ENCODE measurements at regions not wholly inside any gene's neighbourhood (a gene's known extent, or its start where the extent isn't known, plus 50 kb on each side); places are given as distances from the start of the nearest gene placed in this dataset.
"Not testable (repeated sequence)": the region's sequence is repeated elsewhere in the genome, so short reads cannot be mapped to it uniquely, and the experiment has no call there.

DNA sequence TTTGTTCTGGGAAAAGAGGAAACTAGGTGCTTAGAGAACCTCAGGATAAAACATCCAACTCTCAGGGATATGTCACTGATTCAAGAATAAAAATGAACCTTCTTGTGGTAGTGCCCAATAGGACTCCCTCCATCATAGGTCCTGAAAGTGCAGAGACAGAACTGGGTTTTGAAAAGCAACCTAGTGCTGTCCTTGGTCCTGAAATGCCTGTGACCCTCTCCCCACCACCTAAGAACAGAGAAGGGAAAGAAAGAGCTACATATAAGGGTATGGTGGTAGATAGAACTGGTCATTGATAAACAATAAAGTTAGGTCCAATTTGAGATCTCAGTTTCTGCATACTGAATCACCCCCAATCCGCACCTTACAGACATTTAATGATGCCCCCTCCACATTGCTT, 953.3 kb downstream of the XPNPEP1 start:
- Mint-ChIP-seq H3K27me3 (no peaks in the 10 kb centered on the region), H3K27ac (ENCODE audit: low read depth) (no peak overlapping the region), H3K36me3 (ENCODE audit: insufficient read depth) (no peaks in the 10 kb centered on the region), H3K9me3 (peaks cover 20% of the 10 kb centered on the region), H3K4me1 (no peaks in the 10 kb centered on the region), H3K4me3 (no peak overlapping the region)
- DNase-seq (ENCODE audit: low spot score in 2 of 2) (no peak), ATAC-seq (replicated peaks; ENCODE audit: extremely low read depth, poor library complexity, severe bottlenecking) (no peak)

DNA sequence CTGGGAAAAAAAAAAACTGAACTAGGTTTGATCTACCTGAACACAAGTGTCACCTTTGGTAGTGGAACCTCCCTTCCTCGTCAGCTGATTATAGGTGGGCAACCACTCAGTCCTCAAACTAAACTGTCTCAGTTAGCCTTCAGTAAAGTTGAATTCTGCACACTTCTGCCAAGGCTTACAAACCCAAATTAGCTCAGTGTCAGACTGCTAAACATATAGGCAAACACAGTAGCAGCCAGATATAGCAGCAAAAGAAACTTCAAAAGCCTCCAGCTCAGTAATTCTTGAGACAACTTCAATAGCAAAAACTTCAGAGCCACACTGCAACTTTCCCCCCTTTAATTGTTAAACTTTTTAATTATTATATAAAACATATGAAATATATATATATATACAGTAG, 956.9 kb downstream of the XPNPEP1 start:
- no peak for ATAC-seq (replicated peaks; ENCODE audit: extremely low read depth, poor library complexity, severe bottlenecking)
- Mint-ChIP-seq H3K4me1 (no peaks in the 10 kb centered on the region), H3K36me3 (ENCODE audit: insufficient read depth) (no peaks in the 10 kb centered on the region), H3K27ac (ENCODE audit: low read depth) (no peak overlapping the region), H3K27me3 (no peaks in the 10 kb centered on the region), H3K9me3 (peaks cover 9% of the 10 kb centered on the region), H3K4me3 (no peak overlapping the region)
- DNase-seq (ENCODE audit: low spot score in 2 of 2), result no peak

GRCh38 chr10:108966005-108966404, 957.3 kb downstream of the XPNPEP1 start:
- ATAC-seq (replicated peaks; ENCODE audit: extremely low read depth, poor library complexity, severe bottlenecking) (no peak), DNase-seq (ENCODE audit: low spot score in 2 of 2) (no peak)
- Mint-ChIP-seq H3K9me3 (peaks cover 9% of the 10 kb centered on the region), H3K4me3 (no peak overlapping the region), H3K4me1 (no peaks in the 10 kb centered on the region), H3K27ac (ENCODE audit: low read depth) (no peak overlapping the region), H3K27me3 (no peaks in the 10 kb centered on the region), H3K36me3 (ENCODE audit: insufficient read depth) (no peaks in the 10 kb centered on the region)

GRCh38 chr10:108962172-108962571, 961.1 kb downstream of the XPNPEP1 start:
- no peak overlapping the region for H3K27ac Mint-ChIP-seq (ENCODE audit: low read depth)
- H3K4me3 Mint-ChIP-seq, result no peak overlapping the region
- no peaks in the 10 kb centered on the region for H3K4me1 Mint-ChIP-seq
- H3K36me3 Mint-ChIP-seq (ENCODE audit: insufficient read depth), result no peaks in the 10 kb centered on the region
- DNase-seq (ENCODE audit: low spot score in 2 of 2), result no peak
- ATAC-seq (replicated peaks; ENCODE audit: extremely low read depth, poor library complexity, severe bottlenecking), result no peak
- peaks cover 11% of the 10 kb centered on the region for H3K9me3 Mint-ChIP-seq
- H3K27me3 Mint-ChIP-seq, result no peaks in the 10 kb centered on the region

DNA sequence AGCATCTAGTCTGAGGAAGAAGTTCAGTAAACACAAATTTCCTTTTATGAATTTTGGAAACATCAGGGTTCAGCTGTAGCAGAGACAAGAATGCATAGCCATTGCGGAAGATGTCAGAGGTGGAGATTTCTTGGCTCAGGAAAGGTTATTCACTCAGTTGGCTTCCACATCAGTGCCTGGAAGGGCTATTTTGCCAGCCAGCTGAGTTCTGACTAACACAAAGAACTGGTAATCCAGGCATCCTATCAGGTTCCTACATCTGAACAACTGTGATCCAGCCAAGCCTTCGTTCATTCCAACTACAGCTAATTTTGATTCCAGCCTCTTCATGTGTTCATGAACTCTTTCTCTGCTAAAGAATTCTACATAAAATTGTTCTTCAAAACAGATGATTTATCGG, 965.6 kb downstream of the XPNPEP1 start:
- H3K27ac Mint-ChIP-seq (ENCODE audit: low read depth), result no peak overlapping the region

DNA sequence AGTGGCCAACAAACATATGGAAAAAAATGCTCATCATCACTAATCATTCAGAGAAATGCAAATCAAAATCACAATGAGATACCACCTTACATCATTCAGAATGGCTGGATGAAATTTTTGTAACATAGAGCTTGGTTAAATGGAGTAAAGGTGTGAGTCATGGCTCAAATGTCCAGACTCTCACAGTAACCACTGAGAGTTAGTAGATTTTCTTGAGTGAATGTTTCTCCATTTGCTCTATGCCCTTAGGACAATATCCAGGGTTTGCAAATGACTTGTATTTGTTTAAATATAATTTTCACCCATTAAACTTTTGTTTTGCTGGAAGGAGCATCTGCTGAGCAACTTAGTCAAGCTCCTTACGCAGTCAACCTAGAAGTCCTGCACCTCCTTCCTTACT, 967.2 kb downstream of the XPNPEP1 start:
- H3K4me1 Mint-ChIP-seq, result no peaks in the 10 kb centered on the region
- H3K9me3 Mint-ChIP-seq, result peaks cover 44% of the 10 kb centered on the region
- H3K36me3 Mint-ChIP-seq (ENCODE audit: insufficient read depth), result no peaks in the 10 kb centered on the region
- no peak overlapping the region for H3K4me3 Mint-ChIP-seq
- H3K27ac Mint-ChIP-seq (ENCODE audit: low read depth), result no peak overlapping the region
- no peaks in the 10 kb centered on the region for H3K27me3 Mint-ChIP-seq
- no peak for ATAC-seq (replicated peaks; ENCODE audit: extremely low read depth, poor library complexity, severe bottlenecking)
- DNase-seq (ENCODE audit: low spot score in 2 of 2), result no peak

More for the DNA sequence above, 965.6 kb downstream of the XPNPEP1 start:
- Mint-ChIP-seq H3K4me3 (no peak overlapping the region), H3K27me3 (no peaks in the 10 kb centered on the region), H3K9me3 (peaks cover 30% of the 10 kb centered on the region), H3K4me1 (no peaks in the 10 kb centered on the region), H3K36me3 (ENCODE audit: insufficient read depth) (no peaks in the 10 kb centered on the region)
- no peak for ATAC-seq (replicated peaks; ENCODE audit: extremely low read depth, poor library complexity, severe bottlenecking)
- no peak for DNase-seq (ENCODE audit: low spot score in 2 of 2)

- not testable (repeated sequence) for H3K27ac Mint-ChIP-seq (ENCODE audit: low read depth); ATAC-seq (replicated peaks; ENCODE audit: extremely low read depth, poor library complexity, severe bottlenecking); DNase-seq (ENCODE audit: low spot score in 2 of 2); H3K4me1 Mint-ChIP-seq; H3K27me3 Mint-ChIP-seq; H3K36me3 Mint-ChIP-seq (ENCODE audit: insufficient read depth); H3K4me3 Mint-ChIP-seq
- peaks cover 18% of the 10 kb centered on the region for H3K9me3 Mint-ChIP-seq
Observed at GRCh38 chr10:108920029-108920428, 1003.3 kb downstream of the XPNPEP1 start.

DNA sequence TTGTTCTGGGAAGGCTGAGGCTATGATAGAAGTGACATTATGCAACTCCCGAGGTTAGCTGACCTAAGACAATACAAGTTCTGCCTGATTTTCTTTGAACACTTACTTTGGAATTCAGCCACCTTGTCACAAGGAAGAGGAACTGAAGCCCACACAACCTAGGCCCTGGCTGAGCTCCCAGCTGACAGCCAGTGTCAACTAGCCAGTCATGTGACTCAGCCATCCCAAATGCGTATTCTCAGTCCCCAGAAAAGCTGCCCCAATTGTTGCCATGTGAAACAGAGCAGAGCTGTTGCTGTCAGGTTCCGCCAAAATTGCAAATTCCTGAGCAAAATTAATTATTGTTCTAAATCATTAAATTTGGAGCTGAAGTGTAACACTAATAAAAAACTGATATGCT, 1010.0 kb downstream of the XPNPEP1 start:
- no peaks in the 10 kb centered on the region for H3K36me3 Mint-ChIP-seq (ENCODE audit: insufficient read depth)
- H3K27ac Mint-ChIP-seq (ENCODE audit: low read depth), result no peak overlapping the region
- ATAC-seq (replicated peaks; ENCODE audit: extremely low read depth, poor library complexity, severe bottlenecking) (no peak), DNase-seq (ENCODE audit: low spot score in 2 of 2) (no peak)
- H3K4me3 Mint-ChIP-seq, result no peak overlapping the region
- H3K9me3 Mint-ChIP-seq, result no peaks in the 10 kb centered on the region
- H3K27me3 Mint-ChIP-seq, result no peaks in the 10 kb centered on the region
- H3K4me1 Mint-ChIP-seq, result no peaks in the 10 kb centered on the region

- ATAC-seq (replicated peaks; ENCODE audit: extremely low read depth, poor library complexity, severe bottlenecking), result no peak
- Mint-ChIP-seq H3K4me3 (no peak overlapping the region), H3K9me3 (peaks cover 5% of the 10 kb centered on the region), H3K27me3 (no peaks in the 10 kb centered on the region), H3K27ac (ENCODE audit: low read depth) (no peak overlapping the region), H3K36me3 (ENCODE audit: insufficient read depth) (no peaks in the 10 kb centered on the region), H3K4me1 (no peaks in the 10 kb centered on the region)
- no peak for DNase-seq (ENCODE audit: low spot score in 2 of 2)
Observed at GRCh38 chr10:108911814-108912541, 1011.3 kb downstream of the XPNPEP1 start.

- Mint-ChIP-seq H3K9me3 (peaks cover 15% of the 10 kb centered on the region), H3K4me1 (no peaks in the 10 kb centered on the region), H3K27me3 (no peaks in the 10 kb centered on the region), H3K4me3 (no peak overlapping the region), H3K27ac (ENCODE audit: low read depth) (no peak overlapping the region), H3K36me3 (ENCODE audit: insufficient read depth) (no peaks in the 10 kb centered on the region)
- ATAC-seq (replicated peaks; ENCODE audit: extremely low read depth, poor library complexity, severe bottlenecking) (no peak), DNase-seq (ENCODE audit: low spot score in 2 of 2) (no peak)
Observed at GRCh38 chr10:108908096-108908495, 1015.2 kb downstream of the XPNPEP1 start.

DNA sequence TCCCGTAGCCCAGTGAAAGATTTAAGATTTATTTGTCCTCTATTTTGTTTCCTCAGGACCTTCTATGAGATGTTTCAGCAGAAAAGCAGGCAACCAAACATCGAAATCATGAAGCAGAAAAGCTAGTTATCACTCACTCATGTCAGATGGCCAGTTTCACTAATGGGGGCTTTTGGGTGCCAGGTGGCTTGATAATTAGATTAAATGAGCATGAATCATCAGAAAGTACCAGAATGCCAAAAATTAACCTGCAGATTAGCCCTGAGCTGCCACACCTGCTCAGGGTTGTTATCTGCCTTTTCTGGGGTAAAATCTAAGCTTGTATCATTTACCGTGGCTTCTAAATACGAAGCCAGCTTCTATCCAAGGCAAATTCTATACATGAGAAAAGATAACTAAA, 1017.5 kb downstream of the XPNPEP1 start:
- H3K4me1 Mint-ChIP-seq, result no peaks in the 10 kb centered on the region
- ATAC-seq (replicated peaks; ENCODE audit: extremely low read depth, poor library complexity, severe bottlenecking) (no peak), DNase-seq (ENCODE audit: low spot score in 2 of 2) (no peak)
- peaks cover 22% of the 10 kb centered on the region for H3K9me3 Mint-ChIP-seq
- H3K27me3 Mint-ChIP-seq, result no peaks in the 10 kb centered on the region
- no peaks in the 10 kb centered on the region for H3K36me3 Mint-ChIP-seq (ENCODE audit: insufficient read depth)
- no peak overlapping the region for H3K27ac Mint-ChIP-seq (ENCODE audit: low read depth)
- H3K4me3 Mint-ChIP-seq, result no peak overlapping the region

DNA sequence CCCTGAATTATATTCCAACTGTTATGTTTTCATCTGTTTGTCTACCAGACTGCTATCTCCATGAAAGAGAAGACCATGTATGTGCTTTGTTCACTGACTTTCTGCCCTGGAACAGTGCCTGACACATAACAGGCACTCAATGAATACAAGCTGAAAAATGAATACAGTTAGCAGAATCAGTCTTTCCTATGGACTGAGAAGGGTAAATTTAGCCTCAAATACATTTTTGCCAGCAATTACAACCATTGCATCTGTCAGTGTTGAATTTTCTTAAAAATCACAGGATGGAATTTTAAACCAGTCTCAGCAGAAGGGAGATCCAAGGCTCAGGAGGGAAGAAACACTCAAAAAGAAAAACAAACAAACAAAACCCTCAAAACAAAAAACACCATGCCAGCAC, 1018.1 kb downstream of the XPNPEP1 start:
- Mint-ChIP-seq H3K27me3 (no peaks in the 10 kb centered on the region), H3K4me3 (no peak overlapping the region), H3K9me3 (peaks cover 22% of the 10 kb centered on the region), H3K36me3 (ENCODE audit: insufficient read depth) (no peaks in the 10 kb centered on the region), H3K4me1 (no peaks in the 10 kb centered on the region), H3K27ac (ENCODE audit: low read depth) (no peak overlapping the region)
- DNase-seq (ENCODE audit: low spot score in 2 of 2), result no peak
- ATAC-seq (replicated peaks; ENCODE audit: extremely low read depth, poor library complexity, severe bottlenecking), result no peak

DNA sequence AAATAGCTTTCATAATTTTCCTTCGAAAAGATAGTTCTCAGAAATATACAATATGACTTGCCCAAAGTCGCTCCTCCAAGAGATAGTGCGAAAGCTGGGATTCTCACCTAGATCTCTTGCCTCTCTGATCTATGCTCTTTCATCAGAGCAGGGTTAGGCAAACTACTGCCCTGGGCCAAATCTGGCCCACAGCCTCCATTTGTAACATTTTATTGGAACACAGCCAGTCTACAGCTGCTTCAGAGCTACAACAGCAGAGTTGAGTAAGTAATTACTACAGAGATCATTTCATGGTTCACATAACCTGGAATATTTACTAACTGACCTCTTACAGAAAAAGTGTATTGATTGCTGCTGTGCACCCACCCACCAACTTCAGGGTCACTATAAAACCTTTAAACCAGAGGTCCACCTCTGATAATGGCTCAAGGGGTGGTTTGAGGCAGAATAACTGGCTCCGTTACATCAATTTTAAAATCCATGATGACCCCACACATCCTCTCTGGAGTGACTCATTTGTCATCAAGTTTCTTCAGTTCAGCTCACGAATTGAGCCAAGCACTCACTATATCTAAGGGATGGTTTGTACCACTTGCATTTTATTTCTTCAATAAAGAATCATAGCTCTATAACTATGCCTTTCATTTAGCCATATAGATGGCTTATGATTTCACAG, 1019.0 kb downstream of the XPNPEP1 start:
- Mint-ChIP-seq H3K36me3 (ENCODE audit: insufficient read depth) (no peaks in the 10 kb centered on the region), H3K9me3 (peaks cover 22% of the 10 kb centered on the region), H3K27ac (ENCODE audit: low read depth) (no peak overlapping the region), H3K4me3 (no peak overlapping the region), H3K4me1 (no peaks in the 10 kb centered on the region), H3K27me3 (no peaks in the 10 kb centered on the region)
- no peak for DNase-seq (ENCODE audit: low spot score in 2 of 2)
- ATAC-seq (replicated peaks; ENCODE audit: extremely low read depth, poor library complexity, severe bottlenecking), result no peak

Measured in central memory CD8-positive, alpha-beta T cell (primary cell).